HFF-Myc (cell line): ENCODE measurements at regions not wholly inside any gene's neighbourhood (a gene's known extent, or its start where the extent isn't known, plus 50 kb on each side); places are given as distances from the start of the nearest gene placed in this dataset.

Experiments
- DNase-seq: peaks from one replicate; pipeline ENCODE4 v3.0.0-alpha.2; 2011; ENCODE audit warnings: low read depth; ENCODE audit errors: extremely low read depth
- H3K4me3 ChIP-seq: replicated peaks from 2 replicates; pipeline ENCODE4 v1.5.1; 2011; ENCODE audit warnings: low read depth, mild to moderate bottlenecking, control low read depth, low read length
- CTCF ChIP-seq: IDR thresholded peaks from 2 replicates; pipeline ENCODE4 v1.5.1; 2012; ENCODE audit warnings: mild to moderate bottlenecking, low read depth, low read length, control low read depth; ENCODE audit errors: missing control alignments

DNA sequence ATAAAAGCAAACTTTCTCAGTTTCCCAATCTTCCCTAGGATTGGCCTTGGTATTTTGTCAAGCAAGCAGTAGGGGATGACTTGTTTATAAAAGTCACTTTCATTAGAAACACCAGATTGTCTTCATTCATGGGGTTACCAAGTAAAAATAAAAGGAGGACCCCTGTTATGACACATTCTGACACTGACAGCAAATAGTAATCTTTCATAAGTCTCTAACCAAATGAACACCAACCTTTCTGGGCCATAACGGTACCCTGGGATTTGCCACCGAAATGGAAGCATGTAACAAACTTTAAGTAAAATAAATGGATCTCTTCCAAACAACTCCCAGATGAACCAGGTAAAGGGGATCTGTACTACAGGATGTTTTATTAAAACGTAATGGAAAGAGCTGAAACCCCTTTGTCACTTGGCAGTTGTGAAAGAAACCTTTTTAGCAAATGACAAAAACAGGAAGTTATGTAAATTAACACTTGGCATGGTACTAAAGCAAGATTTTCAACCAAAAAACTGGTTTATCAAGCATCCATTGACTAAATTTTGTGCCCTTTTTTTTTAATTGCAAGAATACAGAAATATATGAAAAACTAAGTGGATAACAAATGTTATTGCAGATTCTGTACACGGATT, 335.6 kb downstream of the RBM26 start:
- H3K4me3 ChIP-seq = no peak overlapping the region
- no peak for DNase-seq
- no peak for TF ChIP-seq CTCF

GRCh38 chr13:79062291-79062690, 343.8 kb downstream of the RBM26 start:
- no peak for TF ChIP-seq CTCF
- H3K4me3 ChIP-seq = no peak overlapping the region
- no peak for DNase-seq

GRCh38 chr13:79060216-79060615, 345.8 kb downstream of the RBM26 start:
- H3K4me3 ChIP-seq = no peak overlapping the region
- DNase-seq = no peak
- TF ChIP-seq CTCF = no peak

GRCh38 chr13:79056706-79057105, 349.3 kb downstream of the RBM26 start:
- TF ChIP-seq CTCF = no peak
- DNase-seq = no peak
- no peak overlapping the region for H3K4me3 ChIP-seq

DNA sequence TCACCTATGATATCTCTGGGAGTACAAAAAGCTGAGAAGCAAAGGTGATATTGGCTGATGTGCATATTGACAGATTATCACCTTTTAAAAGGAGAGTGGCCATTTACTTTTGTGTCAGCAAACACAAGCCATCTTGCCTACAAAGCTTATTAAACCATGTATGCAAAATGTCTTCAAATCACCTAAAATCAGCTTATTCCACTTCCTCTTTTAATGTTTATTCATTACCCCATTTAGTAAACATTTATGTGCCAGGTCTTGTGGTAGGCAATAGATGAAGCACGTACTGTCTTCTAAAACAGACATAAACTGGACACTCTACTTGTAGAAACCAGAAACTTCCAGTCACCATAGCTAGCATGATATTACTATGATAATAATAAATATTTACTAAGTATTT, 354.6 kb downstream of the RBM26 start:
- no peak for DNase-seq
- TF ChIP-seq CTCF = no peak
- H3K4me3 ChIP-seq = no peak overlapping the region

DNA sequence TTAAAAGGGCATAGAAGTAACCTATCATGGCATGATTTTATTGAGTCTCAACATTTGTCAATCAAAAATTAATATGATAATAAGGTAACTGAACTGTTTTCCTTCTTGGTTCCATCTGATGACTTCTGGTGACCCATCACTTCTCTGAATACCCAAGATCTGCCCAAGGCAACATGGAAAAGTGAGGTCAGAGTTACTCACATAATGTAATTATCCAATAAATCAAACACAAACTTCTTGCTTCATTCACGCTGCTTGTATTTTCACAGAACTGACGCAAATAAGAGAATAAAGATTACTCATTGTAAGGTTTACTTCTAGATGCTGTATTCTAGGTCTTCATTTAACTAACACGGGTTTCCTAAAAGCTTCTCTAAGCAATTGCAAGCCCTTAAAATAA, 361.6 kb downstream of the RBM26 start:
- no peak overlapping the region for H3K4me3 ChIP-seq
- DNase-seq = no peak
- no peak for TF ChIP-seq CTCF

DNA sequence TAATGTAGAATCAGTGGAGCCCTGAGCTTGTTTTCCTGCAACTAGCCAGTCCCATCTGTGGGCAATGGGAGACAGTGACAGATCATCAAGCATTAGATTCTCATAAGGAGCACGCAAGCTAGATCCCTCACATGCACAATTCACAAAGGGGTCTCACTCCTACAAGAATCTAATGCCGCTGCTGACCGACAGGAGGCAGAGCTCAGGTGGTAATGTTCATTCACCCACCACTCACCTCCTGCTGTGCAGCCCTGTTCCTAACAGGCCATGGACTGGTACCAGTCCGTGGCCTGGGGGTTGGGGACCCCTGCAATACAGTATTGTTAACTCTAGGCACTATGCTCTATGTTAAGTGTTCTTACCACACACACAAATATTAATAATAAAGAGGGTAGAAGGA, 362.8 kb downstream of the RBM26 start:
- no peak overlapping the region for H3K4me3 ChIP-seq
- DNase-seq = no peak
- no peak for TF ChIP-seq CTCF
